ENCODE measurements at regions not wholly inside any gene's neighbourhood (a gene's known extent, or its start where the extent isn't known, plus 50 kb on each side); places are given as distances from the start of the nearest gene placed in this dataset.
"Not testable (repeated sequence)": the region's sequence is repeated elsewhere in the genome, so short reads cannot be mapped to it uniquely, and the experiment has no call there.

DNA sequence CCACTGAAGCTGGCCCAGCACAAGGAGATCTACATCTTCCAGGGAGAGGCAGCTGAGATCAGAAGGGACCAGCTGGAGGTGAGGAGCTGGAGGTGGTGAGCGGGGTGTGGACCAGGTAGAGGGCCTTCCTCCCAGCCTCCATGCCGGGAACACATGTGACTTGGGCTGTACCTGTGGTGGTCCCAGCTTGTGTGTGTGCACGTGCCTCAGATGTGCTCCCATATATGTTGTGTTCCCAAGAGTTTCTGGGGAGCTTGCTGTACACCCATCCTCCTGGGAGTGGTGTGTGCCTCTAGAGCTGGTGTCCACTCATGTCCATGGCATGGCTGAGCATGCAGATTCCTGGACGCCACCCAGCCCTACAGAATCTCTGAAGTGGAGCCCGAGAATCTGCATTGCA lies 183.7 kb upstream of the AKAP13 start:
- not testable (repeated sequence) for DNase-seq (ENCODE audit: low read depth)

DNA sequence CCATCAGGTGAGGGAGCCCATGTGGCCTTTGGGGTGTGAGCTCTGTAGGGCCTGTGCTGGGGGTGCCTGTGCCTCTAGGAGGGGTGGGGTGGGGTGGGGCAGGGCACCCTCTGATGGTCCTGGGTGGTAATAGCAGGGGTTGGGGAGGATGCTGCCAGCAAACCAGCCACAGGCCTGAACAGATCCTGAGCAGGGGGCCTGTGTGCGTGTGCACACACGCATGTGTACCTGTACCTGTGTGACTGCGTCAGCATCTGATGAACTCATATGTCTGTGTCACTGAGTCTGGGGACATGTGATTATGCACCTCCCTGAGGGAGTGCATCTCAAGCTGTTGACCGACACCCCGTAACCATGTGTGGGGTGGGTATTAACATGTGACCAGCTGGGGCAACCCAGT lies 182.8 kb upstream of the AKAP13 start:
- not testable (repeated sequence) for DNase-seq (ENCODE audit: low read depth)

DNA sequence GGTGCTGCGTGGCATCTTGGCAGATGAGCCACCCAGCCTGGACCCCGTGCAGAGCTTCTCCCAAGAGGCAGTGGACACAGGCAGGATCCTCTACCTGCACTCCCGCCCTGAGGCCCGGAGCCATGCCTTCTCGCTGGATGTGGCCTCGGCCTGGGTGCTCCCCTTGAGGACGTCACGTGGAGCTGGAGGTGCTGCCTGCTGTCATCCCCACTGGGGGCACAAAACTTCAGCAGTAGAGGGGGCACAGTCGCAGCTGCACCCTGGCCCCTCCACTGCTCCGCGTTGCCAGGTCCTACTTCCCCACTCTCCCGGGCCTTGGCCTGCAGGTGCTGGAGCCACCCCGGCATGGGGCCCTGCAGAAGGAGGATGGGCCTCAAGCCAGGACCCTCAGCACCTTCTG lies 182.0 kb upstream of the AKAP13 start:
- not testable (repeated sequence) for DNase-seq (ENCODE audit: low read depth)

DNA sequence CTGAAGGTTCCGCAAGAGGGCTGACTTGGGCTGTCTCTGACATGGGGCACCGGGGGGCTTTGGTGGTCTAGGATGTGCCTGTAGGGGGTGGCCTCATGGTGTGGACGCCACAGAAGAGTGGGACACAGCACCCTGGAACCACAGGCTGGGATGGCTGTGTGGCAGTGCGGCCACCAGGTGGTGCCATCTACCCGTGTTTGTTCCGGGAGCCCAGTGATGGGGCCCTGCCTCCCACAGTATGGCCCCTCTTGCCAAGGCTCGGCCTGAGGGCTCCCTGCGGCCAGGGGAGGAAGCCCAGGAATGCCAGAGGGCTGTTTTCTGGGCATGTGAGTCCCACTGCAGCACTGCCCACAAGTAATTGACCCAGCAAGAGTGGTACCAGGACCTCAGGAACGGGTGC lies 180.2 kb upstream of the AKAP13 start:
- not testable (repeated sequence) for DNase-seq (ENCODE audit: low read depth)

DNA sequence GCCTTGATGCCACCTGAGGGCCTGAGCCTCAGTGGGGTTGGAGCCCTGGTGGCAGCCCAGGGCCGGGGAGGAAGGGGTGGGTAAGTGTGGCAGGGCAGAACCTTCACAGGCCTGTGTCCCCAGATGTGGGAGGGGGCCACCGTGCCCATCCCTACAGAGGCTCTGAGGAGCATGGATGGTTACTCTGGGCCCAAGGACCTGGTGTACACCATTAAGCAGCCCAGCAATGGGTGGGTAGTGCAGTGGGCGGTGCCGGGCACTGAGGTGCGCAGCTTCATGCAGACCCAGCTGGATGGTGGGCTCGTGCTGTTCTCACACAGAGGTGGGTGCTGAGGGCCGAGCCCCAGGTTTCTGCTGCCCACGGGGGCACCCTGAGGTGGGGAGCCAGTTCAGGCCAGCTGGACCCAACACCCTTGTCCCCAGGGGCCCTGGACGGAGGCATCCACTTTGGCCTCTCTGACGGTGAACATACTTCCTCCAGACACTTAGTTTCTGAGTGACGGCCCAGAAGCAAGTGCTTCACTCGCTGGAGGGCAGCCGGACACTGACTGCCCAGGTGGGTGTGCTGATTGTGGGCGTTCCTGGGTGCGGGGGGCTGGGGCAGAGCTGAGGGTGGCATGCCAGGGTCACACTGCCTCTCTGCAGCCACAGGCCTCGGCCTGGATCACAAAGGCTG lies 179.1 kb upstream of the AKAP13 start:
- DNase-seq (ENCODE audit: low read depth): not testable (repeated sequence)

DNA sequence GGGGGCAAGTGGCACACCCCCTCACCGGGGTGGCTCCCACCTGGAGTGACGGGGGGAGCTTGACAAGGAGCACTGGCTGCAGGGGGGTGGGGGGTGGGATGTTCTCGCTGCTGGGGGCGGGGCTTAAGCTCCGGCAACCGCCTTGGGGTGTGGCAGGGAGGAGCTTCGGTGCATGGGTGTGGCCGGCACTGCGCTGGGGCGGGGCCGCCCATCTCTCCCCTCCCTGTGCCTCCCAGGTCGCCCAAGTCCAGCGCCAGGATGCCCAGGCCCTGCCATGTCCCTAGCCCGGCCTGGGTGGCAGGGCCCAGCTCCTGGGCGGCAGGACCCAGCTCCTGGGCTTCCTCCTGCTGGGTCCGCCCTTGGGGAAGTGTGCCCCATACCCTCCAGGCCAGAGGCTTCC lies 175.9 kb upstream of the AKAP13 start:
- DNase-seq (ENCODE audit: low read depth): not testable (repeated sequence)

DNA sequence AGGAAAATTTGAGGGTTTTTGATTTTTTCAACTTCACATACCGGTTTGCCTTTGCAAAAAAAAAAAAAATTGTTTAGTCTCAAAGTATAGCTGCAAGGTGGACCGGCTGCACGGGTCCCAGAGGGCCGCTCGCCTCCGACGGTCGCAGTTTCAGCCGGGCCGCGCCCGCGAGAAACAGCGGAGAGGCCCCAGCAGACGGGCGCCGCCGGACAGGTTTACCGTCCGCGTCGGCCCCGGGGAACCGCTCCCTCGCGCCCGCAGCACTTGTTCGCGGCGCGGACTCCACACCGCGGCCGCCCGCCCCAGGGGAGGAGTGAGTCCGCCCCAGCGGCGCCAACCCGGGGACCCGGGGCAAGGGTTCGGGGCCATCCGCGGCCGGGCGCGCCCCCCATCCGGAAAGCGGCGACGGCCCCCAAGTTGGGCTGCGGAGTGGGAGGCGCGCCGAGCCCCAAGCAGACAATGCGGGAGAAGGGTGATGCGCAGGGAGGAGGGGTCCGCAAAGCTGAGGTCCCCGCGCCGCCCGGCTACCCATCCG lies 146.5 kb upstream of the AKAP13 start:
- DNase-seq (ENCODE audit: low read depth): not testable (repeated sequence)

DNA sequence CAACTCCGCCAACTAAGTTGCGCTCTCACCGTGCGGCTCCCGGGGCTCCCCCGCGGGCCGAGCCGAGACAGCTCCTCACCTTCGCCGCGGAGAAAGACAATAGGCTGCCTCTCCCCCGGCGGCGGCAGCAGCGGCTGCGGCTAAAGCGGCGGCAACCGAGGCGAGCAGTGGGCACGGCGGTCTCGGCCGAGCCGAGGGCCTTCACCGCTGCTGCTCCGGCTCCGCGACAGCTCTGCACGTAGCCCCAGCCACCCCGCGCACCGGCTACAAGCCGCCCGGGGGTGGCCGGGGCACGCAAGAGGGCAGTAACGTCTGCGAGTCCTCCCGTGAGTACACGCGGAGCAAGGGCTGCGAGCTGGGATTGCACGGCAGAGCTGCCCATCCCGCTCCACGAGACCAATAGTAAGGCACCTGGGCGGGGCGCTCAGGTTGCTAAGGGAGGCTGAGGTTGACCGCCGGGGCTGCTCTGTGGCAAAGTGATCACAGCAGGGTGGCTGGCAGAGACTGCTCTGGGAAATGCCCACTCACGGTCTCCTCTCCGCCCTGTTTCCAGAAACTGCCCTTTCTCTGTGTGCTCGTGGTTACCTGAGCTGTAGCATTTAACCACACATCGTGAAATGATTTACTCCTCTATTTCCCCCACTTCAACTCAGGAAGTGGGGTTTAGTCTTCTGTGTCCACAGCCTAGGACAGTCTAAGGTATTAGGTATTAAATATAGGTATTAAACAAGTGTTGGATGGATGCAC lies 145.8 kb upstream of the AKAP13 start:
- DNase-seq (ENCODE audit: low read depth): not testable (repeated sequence)

DNA sequence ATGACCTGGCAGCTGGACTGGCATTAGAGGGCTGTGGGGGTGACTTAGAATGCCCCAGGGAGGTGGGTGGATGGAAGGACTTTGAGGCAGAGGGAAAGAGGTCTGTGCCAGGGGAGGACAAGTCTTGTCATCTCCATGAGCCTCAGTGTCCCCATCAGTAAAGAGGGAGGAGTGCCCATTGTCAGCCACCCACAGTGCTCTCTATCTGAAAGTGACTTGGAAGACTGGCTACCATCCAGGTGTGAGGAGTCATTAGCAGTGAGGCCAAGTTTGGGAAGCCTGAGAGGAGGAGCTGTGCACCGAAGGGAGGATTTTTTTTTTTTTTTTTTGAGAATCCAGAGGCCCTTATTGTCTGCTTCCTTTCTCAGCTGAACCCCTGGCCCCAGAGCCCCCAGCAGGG lies 136.3 kb upstream of the AKAP13 start:
- DNase-seq (ENCODE audit: low read depth): peak; percentile 14

DNA sequence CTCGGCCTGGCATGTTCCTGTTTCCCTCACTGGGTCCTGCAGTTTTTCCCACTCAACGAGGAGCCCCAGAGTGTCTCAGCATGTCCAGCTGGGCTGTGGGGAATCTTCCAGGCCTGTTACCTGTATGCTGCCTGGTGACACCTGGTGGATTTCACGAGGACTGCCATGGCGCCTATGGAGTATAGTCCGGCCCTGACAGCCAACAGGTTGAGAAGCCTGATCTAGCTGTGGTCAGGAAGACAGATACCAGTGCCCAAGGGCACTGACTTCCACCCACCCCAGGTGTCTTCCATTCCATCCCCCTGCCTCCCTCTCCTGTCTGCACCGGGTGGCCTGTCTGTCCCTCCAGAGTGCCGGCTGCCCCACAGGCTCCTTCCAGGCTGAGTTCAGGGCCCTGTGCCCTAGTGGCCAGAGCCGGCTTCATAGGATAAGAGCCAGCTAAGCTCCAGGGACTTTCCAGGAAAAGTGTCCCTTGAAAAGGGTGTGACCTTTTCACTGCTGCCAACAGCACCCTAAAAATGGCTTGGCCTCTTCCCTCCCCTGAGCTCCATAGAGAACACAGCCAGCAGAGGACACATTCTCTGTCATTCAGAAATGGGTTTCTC lies 129.4 kb upstream of the AKAP13 start:
- DNase-seq (ENCODE audit: low read depth): peak; percentile 7

DNA sequence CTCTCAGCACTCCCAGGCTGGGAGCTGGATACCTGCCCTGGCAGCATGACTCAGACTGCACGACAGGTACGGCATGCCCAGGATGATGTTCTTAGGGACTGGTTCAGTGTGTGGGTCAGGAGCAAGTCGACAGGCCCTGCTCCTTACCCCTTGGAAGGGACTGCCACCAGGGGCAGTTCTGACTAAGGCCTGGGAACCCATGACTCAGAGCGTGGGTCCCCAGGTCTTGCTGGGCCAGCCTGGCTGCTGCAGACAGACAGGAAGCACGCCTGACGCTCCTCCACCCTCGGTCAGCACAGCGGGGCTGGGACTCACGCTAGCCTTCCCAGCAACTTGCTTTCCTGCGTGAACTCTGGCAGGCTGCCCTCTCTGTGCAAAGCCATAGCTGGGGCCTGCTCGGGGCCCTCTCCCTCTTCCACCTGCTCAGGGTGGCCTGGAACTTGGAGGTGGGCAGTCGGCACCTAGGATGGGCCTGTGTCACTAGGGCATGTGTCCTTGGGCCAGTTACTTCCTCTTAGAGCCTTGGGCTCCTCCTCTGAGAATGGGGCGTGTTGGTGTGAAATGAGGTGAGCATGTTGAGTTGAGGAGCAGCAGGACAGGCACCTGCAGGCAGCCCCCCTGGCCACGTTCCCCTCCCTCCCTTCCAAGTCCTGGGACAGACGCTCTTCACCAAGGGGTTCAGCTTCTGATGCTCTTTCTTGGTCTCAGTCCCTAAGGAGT lies 127.0 kb upstream of the AKAP13 start:
- DNase-seq (ENCODE audit: low read depth): peak; percentile 28

DNA sequence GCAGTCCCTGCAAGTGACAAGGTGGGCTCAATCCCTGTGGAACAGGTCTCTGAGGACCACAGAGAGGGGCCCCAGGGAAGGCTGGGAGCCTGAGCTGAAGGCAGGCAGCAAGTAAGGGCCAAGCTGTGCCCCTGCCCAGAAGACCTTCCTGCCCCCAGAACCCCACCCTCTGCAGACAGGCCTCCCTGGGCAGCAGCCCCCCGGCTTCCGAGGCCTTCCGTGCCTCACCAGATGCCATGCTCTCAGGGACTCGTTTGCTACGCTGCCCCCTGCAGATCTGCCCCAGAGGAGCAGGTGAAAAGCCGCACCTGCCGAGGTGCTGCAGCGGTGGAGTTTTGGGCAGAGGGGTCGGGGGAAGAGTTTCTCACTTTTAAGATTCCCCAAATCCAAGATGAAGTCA lies 125.4 kb upstream of the AKAP13 start:
- not testable (repeated sequence) for DNase-seq (ENCODE audit: low read depth)

DNA sequence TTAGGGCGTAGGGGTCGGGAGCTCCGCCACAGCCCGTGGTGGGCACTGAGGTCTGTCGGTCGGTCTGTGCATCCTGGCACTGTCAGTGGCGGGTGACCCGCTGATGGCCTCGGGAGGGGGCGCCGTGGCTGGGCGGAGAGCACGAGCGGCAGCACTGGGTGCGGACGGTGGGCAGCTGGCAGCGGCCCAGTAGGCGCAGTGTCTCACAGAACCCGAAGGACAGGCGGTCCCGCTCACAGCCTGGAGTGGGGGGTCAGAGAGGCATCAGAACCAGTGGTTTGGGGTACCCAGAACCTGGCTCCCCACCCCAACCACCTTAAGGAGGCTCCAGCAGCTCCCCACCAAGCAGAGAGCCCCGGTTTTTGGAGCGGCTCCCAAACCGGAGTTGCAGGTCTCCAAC lies 124.9 kb upstream of the AKAP13 start:
- not testable (repeated sequence) for DNase-seq (ENCODE audit: low read depth)

DNA sequence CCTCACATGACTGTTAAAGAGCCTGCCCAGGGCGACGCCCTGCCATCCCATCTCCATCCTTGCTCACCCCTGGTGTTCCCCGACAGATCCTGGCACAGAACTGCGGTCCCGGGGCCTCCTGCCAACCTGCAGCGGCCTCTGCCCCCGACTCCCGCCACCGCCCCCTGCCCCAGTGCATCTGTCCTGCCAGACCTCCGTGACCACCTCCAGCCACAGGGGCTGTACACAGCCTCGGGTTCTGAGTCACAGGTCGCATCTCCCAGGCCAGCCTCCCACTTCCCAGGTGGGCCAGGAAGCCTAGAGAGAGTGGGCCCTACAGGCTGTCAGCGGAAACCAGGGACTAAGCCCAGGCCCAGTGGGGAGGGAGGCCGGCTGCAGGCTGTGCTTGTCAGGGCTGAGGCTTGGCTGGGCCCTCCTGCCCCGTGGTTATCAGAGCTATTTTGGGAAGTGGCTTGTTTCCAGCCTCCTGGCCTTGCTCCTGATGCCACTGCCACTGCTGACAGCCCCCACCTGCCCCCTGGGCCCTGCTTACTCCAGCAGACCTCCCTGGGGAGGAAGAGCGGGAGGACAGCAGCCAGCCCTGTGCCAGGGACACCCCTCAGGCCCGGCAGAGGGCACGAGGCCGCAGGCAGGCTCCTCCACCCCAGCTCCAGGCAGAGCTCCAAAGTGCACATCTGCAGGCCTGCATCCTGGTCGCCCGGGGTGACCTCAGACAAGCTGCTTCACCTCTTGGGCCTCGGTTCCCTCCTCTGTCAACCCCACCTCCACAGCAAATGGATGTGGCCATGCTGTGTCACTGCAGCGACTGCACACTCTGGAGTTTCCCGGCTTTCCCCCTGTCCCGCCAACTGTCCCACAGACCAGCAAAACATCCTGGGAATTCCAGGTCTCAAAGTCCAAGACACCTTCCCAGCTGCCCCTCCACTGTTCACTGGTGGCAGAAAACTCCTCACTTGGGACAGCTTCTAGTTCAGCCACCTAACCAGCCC lies 124.1 kb upstream of the AKAP13 start:
- DNase-seq (ENCODE audit: low read depth): peak; percentile 6

DNA sequence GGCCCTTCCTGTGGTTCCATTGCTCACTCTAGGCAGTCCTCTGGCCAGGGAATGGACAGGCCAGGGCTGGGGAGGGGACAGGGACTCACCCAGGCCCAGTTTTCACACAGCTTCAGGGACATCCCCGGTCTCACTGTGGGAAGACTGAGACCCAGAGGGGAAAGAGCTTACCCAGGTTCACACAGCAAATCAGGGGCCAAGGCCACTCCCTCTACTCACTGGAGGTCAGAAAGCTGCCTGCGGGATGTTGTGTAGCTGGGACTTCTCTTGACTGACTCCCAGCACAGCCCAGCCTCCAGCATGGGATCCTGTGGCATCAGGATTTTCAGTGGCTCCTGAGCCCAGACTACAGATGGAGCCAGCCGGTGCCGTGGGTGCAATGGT lies 122.3 kb upstream of the AKAP13 start:
- not testable (repeated sequence) for DNase-seq (ENCODE audit: low read depth)

DNA sequence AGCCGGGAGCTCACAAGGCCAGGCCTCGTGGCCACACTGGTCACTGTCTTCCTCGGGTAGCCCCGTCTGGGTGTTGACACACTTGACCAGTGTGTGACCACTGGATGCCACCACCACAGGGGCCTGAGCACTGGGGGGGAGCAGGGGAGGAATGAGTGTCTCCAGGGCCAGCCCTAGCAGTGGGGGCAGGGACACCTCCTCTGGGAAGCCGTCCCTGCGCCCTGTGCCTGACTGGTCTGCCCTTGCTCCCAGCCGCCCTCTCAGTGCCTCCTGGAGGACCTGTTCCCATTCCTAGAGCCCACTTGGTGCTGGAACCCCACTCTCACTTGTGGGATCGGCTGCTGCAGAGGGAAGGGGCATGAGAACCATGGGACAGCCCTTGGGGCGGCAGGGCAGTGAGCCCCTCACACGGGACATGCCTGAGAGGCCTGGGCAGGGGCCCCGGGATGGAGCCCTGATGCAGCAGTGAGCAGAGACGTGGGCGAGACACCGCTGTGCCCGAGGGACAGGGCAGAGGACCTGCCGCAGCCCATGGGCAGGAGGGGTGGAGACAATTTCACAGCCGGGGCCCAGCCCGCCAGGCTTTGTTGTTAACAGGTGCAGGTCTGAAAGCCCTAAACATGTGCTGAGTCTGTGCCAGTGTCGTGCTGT lies 121.7 kb upstream of the AKAP13 start:
- not testable (repeated sequence) for DNase-seq (ENCODE audit: low read depth)

DNA sequence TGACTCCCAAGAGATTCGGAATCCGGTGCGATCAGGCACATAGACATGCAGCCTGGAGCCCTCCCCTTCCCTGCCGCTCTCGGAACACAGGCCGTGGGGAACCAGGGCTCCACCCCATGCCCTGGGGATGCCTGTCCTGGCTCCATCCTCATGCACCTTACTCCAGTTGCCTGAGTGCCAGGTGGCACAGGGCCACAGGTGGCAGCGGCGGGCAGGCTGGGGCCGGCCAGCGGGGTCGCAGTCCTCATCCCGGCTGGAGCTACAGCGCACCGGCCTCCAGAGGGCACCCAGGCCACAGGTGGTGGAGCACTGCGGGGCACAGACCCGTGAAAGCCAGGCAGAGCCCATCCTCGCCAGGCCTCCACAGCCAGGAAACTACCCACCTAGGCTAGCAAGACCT lies 119.9 kb upstream of the AKAP13 start:
- not testable (repeated sequence) for DNase-seq (ENCODE audit: low read depth)

DNA sequence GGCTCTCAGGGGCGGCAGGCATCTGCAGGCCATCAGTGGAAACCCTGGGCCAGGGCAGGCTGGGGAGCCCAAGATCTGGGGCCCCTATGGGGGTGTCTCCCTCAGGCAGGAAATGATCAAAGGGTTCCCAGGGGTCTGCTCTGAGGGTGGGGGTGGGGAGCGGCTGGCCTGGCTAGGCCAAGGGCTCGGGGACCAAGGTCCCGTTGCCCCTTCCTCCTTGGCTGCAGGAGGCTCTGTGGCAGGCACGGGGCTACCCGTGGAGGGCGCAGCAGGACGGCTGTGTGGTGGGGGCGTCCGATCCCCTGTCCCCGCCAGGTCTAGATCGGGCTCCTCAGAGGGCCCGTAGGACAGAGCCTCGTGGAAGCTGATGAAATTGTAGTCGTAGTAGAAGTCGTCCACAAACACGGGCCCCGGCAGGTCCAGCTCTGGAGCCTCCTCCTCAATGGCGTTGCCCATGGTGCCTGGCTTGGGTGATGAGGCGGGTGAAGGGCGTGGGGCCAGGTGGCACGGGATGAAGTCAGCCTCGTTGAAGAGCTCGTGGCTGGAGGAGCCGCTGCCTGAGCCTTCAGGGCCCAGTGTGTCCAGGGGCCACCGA lies 117.8 kb upstream of the AKAP13 start:
- DNase-seq (ENCODE audit: low read depth): not testable (repeated sequence)

DNA sequence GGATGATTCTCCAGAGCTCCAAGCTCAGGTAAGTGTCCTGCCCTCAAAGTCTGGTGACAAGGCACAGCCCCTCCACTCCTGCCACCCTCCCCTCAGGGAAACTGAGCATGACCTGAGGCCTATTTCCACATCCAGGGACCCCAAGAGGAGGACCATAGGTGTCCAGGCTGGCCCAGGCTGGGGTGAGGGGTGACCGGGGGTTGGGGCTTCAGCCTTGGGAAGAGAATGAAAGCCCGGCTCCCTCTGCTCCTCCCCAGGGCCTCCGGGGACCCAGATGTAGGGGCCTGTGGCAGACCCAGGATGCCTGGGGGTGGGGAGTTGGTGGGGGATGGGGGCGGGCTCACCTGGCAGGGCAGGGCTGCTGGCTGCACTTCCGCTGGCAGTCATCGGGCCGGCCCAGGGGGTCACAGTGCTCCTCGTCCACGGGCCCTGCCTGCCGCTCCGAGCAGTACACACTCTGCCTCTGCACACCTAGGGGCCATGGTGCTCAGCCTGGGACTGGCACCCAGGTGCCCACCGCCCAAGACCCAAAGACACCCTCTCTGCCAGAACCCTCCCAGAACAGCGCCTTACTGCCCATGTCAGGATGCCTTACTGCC lies 116.5 kb upstream of the AKAP13 start:
- not testable (repeated sequence) for DNase-seq (ENCODE audit: low read depth)
